ENCODE measurements at regions not wholly inside any gene's neighbourhood (a gene's known extent, or its start where the extent isn't known, plus 50 kb on each side); places are given as distances from the start of the nearest gene placed in this dataset.

DNA sequence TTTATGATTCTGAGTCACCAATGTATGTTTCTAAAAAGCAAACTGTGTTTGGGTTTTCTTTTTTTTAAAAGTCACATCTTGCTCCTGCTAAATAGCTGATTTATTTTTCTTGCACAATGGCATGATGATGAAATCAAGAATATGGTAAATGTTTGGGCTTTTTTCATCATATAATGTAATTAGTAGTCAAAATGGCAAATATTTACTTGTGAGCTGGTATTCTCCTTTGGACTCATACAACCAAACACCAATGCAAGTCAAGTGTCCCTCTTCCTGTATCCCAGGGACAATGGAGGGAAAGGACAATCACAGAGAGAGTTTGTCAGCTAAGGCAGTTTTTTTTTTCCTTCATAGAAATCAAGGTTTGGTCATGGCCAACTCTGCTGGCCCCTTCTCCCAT, 94.6 kb upstream of the RALGPS2 start:
- no peak overlapping the region for H2AFZ ChIP-seq
- Mint-ChIP-seq H3K4me3 (no peak overlapping the region), H3K27me3 (ENCODE audit: insufficient read depth, low read depth, poor library complexity) (no peaks in the 10 kb centered on the region), H3K4me1 (peaks cover 14% of the 10 kb centered on the region), H3K27ac (no peak overlapping the region), H3K36me3 (ENCODE audit: low read depth) (no peaks in the 10 kb centered on the region), H3K9me3 (no peaks in the 10 kb centered on the region)
- DNase-seq (ENCODE audit: low spot score), result no peak
- ATAC-seq, result no peak
- H3K36me3 ChIP-seq (ENCODE audit: insufficient read depth), result no peaks in the 10 kb centered on the region
- H3K4me2 ChIP-seq, result no peak overlapping the region
- no peaks in the 10 kb centered on the region for H3K27me3 ChIP-seq (ENCODE audit: insufficient read depth)
- no peak overlapping the region for H3K27ac ChIP-seq (ENCODE audit: low read depth)
- H3K9me2 ChIP-seq (ENCODE audit: insufficient read depth), result no peaks in the 10 kb centered on the region
- no peak for TF ChIP-seq POLR2AphosphoS5 (IDR thresholded peaks at IDR 0.05; ENCODE audit: low read depth)
- no peak for TF ChIP-seq ZNF114 (CRISPR knock-in tag; IDR thresholded peaks at IDR 0.05)
- TF ChIP-seq, protein P1, sequence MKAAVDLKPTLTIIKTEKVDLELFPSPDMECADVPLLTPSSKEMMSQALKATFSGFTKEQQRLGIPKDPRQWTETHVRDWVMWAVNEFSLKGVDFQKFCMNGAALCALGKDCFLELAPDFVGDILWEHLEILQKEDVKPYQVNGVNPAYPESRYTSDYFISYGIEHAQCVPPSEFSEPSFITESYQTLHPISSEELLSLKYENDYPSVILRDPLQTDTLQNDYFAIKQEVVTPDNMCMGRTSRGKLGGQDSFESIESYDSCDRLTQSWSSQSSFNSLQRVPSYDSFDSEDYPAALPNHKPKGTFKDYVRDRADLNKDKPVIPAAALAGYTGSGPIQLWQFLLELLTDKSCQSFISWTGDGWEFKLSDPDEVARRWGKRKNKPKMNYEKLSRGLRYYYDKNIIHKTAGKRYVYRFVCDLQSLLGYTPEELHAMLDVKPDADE (IDR thresholded peaks at IDR 0.05), result no peak
- TF ChIP-seq CREB1 (CRISPR knock-in tag; IDR thresholded peaks at IDR 0.05; ENCODE audit: low read depth), result no peak
- no peak for TF ChIP-seq REST (IDR thresholded peaks at IDR 0.05; ENCODE audit: unreplicated experiment)
- no peak for TF ChIP-seq EZH2 (IDR thresholded peaks at IDR 0.05; ENCODE audit: low read depth, unreplicated experiment)
- TF ChIP-seq CTCF (conservative IDR thresholded peaks at IDR 0.05; ENCODE audit: low read depth in 2 of 2), result no peak
- no peaks in the 10 kb centered on the region for H3F3A ChIP-seq (replicated peaks; ENCODE audit: low read depth)
- H3K4me1 ChIP-seq (ENCODE audit: insufficient read depth), result 0 out of 2 replicates have a peak, but pooled peaks cover 3% of the 10 kb centered on the region
- H3K79me2 ChIP-seq (replicated peaks; ENCODE audit: insufficient read depth), result no peaks in the 10 kb centered on the region
- H3K4me3 ChIP-seq, result no peak overlapping the region
- no peaks in the 10 kb centered on the region for H4K20me1 ChIP-seq (replicated peaks; ENCODE audit: insufficient read depth)

- Histone ChIP-seq H3K4me3 (no peak overlapping the region), H2AFZ (no peak overlapping the region), H3K27me3 (ENCODE audit: insufficient read depth) (no peaks in the 10 kb centered on the region), H3K79me2 (replicated peaks; ENCODE audit: insufficient read depth) (no peaks in the 10 kb centered on the region), H3K27ac (ENCODE audit: low read depth) (no peak overlapping the region), H4K20me1 (replicated peaks; ENCODE audit: insufficient read depth) (no peaks in the 10 kb centered on the region), H3K36me3 (ENCODE audit: insufficient read depth) (no peaks in the 10 kb centered on the region), H3K4me2 (no peak overlapping the region), H3K9me2 (ENCODE audit: insufficient read depth) (no peaks in the 10 kb centered on the region), H3F3A (replicated peaks; ENCODE audit: low read depth) (no peaks in the 10 kb centered on the region), H3K4me1 (ENCODE audit: insufficient read depth) (0 out of 2 replicates have a peak, but pooled peaks cover 3% of the 10 kb centered on the region)
- no peaks in the 10 kb centered on the region for H3K9me3 Mint-ChIP-seq
- peaks cover 14% of the 10 kb centered on the region for H3K4me1 Mint-ChIP-seq
- no peaks in the 10 kb centered on the region for H3K27me3 Mint-ChIP-seq (ENCODE audit: insufficient read depth, low read depth, poor library complexity)
- no peak overlapping the region for H3K4me3 Mint-ChIP-seq
- H3K27ac Mint-ChIP-seq, result no peak overlapping the region
- DNase-seq (ENCODE audit: low spot score) (no peak), ATAC-seq (no peak)
- H3K36me3 Mint-ChIP-seq (ENCODE audit: low read depth), result no peaks in the 10 kb centered on the region
- no peak for TF ChIP-seq EZH2 (IDR thresholded peaks at IDR 0.05; ENCODE audit: low read depth, unreplicated experiment)
- no peak for TF ChIP-seq EZH2phosphoT487 (IDR thresholded peaks at IDR 0.05; ENCODE audit: unreplicated experiment)
- no peak for TF ChIP-seq NANOG (IDR thresholded peaks at IDR 0.05; ENCODE audit: borderline replicate concordance)
- TF ChIP-seq ZNF462 (CRISPR knock-in tag; IDR thresholded peaks at IDR 0.05), result no peak
These were observed 92.4 kb upstream of the RALGPS2 start for GRCh38 chr1:178632653-178633052.
